H9 (cell line): ENCODE measurements at regions not wholly inside any gene's neighbourhood (a gene's known extent, or its start where the extent isn't known, plus 50 kb on each side); places are given as distances from the start of the nearest gene placed in this dataset.

Experiments used
- DNase-seq: peaks from one replicate; pipeline ENCODE4 v3.0.0-alpha.2; 2017
- H2AFZ ChIP-seq: one replicate; pipeline ENCODE4 v1.6.1; 2013; ENCODE audit warnings: mild to moderate bottlenecking, low read length, control low read depth, moderate library complexity
- H2AK5ac ChIP-seq: 2 replicates; pipeline ENCODE4 v1.6.1; 2013; ENCODE audit warnings: low read length, control low read depth, mixed read lengths; ENCODE audit not compliant: insufficient read length
- H2BK120ac ChIP-seq: one replicate; pipeline ENCODE4 v1.6.1; 2013; ENCODE audit warnings: low read depth, mild to moderate bottlenecking, low read length, control low read depth, inconsistent platforms; ENCODE audit not compliant: poor library complexity, severe bottlenecking
- H2BK12ac ChIP-seq: 2 replicates; pipeline ENCODE4 v1.6.1; 2013; ENCODE audit warnings: low read length, control low read depth, mixed read lengths, low read depth; ENCODE audit not compliant: insufficient read length
- H2BK15ac ChIP-seq: 2 replicates; pipeline ENCODE4 v1.6.1; 2013; ENCODE audit warnings: low read depth, low read length, control low read depth
- H2BK20ac ChIP-seq: one replicate; pipeline ENCODE4 v1.6.1; 2013; ENCODE audit warnings: low read depth, mild to moderate bottlenecking, low read length, control low read depth, inconsistent platforms; ENCODE audit not compliant: poor library complexity, severe bottlenecking
- H2BK5ac ChIP-seq: 2 replicates; pipeline ENCODE4 v1.6.1; 2013; ENCODE audit warnings: low read length, control low read depth, mixed read lengths; ENCODE audit not compliant: insufficient read length
- H3K14ac ChIP-seq: 2 replicates; pipeline ENCODE4 v1.6.1; 2013; ENCODE audit warnings: low read length, control low read depth; ENCODE audit not compliant: insufficient read depth
- H3K18ac ChIP-seq: 2 replicates; pipeline ENCODE4 v1.6.1; 2013; ENCODE audit warnings: low read depth, mild to moderate bottlenecking, mixed read lengths, low read length, control low read depth; ENCODE audit not compliant: insufficient read length
- H3K23ac ChIP-seq: 2 replicates; pipeline ENCODE4 v1.6.1; 2013; ENCODE audit warnings: low read length, control low read depth, mixed read lengths, low read depth; ENCODE audit not compliant: insufficient read length
- H3K23me2 ChIP-seq: 2 replicates; pipeline ENCODE4 v1.6.1; 2013; ENCODE audit warnings: low read depth, mild to moderate bottlenecking, mixed read lengths, low read length, control low read depth; ENCODE audit not compliant: insufficient read length, poor library complexity, severe bottlenecking
- H3K27ac ChIP-seq: 2 replicates; pipeline ENCODE4 v1.5.1; 2013; ENCODE audit warnings: low read length, control low read depth, mixed read lengths, low read depth; ENCODE audit not compliant: insufficient read length
- H3K27me3 ChIP-seq: 2 replicates; pipeline ENCODE4 v1.6.1; 2013; ENCODE audit warnings: low read length, control low read depth, inconsistent platforms; ENCODE audit not compliant: insufficient read depth
- H3K4ac ChIP-seq: 2 replicates; pipeline ENCODE4 v1.6.1; 2013; ENCODE audit warnings: low read depth, mild to moderate bottlenecking, control low read depth, inconsistent platforms, low read length, moderate library complexity
- H3K4me1 ChIP-seq: 2 replicates; pipeline ENCODE4 v1.6.1; 2013; ENCODE audit warnings: low read length, control low read depth, inconsistent platforms; ENCODE audit not compliant: insufficient read depth
- H3K4me2 ChIP-seq: 2 replicates; pipeline ENCODE4 v1.6.1; 2013; ENCODE audit warnings: low read length, control low read depth, mixed read lengths; ENCODE audit not compliant: insufficient read length, insufficient read depth
- H3K56ac ChIP-seq: 2 replicates; pipeline ENCODE4 v1.6.1; 2013; ENCODE audit warnings: low read depth, mild to moderate bottlenecking, mixed read lengths, low read length, control low read depth; ENCODE audit not compliant: insufficient read length
- H3K79me1 ChIP-seq: 2 replicates; pipeline ENCODE4 v1.6.1; 2013; ENCODE audit warnings: low read depth, mild to moderate bottlenecking, moderate library complexity, low read length, control low read depth, inconsistent platforms; ENCODE audit not compliant: insufficient read depth, poor library complexity, severe bottlenecking
- H3K79me2 ChIP-seq: 2 replicates; pipeline ENCODE4 v1.6.1; 2013; ENCODE audit warnings: low read length, control low read depth, inconsistent platforms; ENCODE audit not compliant: insufficient read depth
- H3K9ac ChIP-seq: 2 replicates; pipeline ENCODE4 v1.6.1; 2013; ENCODE audit warnings: low read length, control low read depth, mixed read lengths; ENCODE audit not compliant: insufficient read length; ENCODE audit errors: extremely low read depth
- H3K9me3 ChIP-seq: one replicate; pipeline ENCODE4 v1.6.1; 2013; ENCODE audit warnings: low read depth, low read length, inconsistent platforms; ENCODE audit not compliant: control insufficient read depth
- H3T11ph ChIP-seq: one replicate; pipeline ENCODE4 v1.6.1; 2013; ENCODE audit warnings: mild to moderate bottlenecking, low read length, control low read depth, inconsistent platforms
- H4K20me1 ChIP-seq: one replicate; pipeline ENCODE4 v1.6.1; 2013; ENCODE audit not compliant: control insufficient read depth, insufficient read length, insufficient read depth
- H4K5ac ChIP-seq: 2 replicates; pipeline ENCODE4 v1.6.1; 2013; ENCODE audit warnings: low read depth, mild to moderate bottlenecking, mixed read lengths, low read length, control low read depth; ENCODE audit not compliant: insufficient read length
- H4K8ac ChIP-seq: replicated peaks from 2 replicates; pipeline ENCODE4 v1.6.1; 2013; ENCODE audit warnings: low read length, control low read depth, mixed read lengths, low read depth; ENCODE audit not compliant: insufficient read length
- H4K91ac ChIP-seq: 2 replicates; pipeline ENCODE4 v1.6.1; 2013; ENCODE audit warnings: low read depth, mild to moderate bottlenecking, moderate library complexity, mixed read lengths, low read length, control low read depth; ENCODE audit not compliant: insufficient read length
- H3K27ac Mint-ChIP-seq, 3 experiments: 2 replicates in 2 of 3; 3 replicates in 1 of 3; pipeline ENCODE4 v1.8.0; 2020 to 2021; ENCODE audit warnings: mixed read lengths in 3 of 3, mild to moderate bottlenecking in 1 of 3, moderate library complexity in 1 of 3
- H3K27me3 Mint-ChIP-seq: 2 replicates; pipeline ENCODE4 v1.8.0; 2021; ENCODE audit warnings: low read depth, mild to moderate bottlenecking, moderate library complexity, mixed read lengths
- H3K36me3 Mint-ChIP-seq, 3 experiments: 2 replicates in 2 of 3; 3 replicates in 1 of 3; pipeline ENCODE4 v1.8.0; 2020 to 2021; ENCODE audit warnings: low read depth in 3 of 3, mixed read lengths in 3 of 3; ENCODE audit not compliant: insufficient read depth in 1 of 3
- H3K4me1 Mint-ChIP-seq, 2 experiments: 2 replicates each; pipeline ENCODE4 v1.8.0; 2020; ENCODE audit warnings: mixed read lengths in 2 of 2
- H3K4me3 Mint-ChIP-seq, 2 experiments: 2 replicates in 1 of 2; 3 replicates in 1 of 2; pipeline ENCODE4 v1.8.0; 2020 to 2021; ENCODE audit warnings: mild to moderate bottlenecking in 2 of 2, mixed read lengths in 2 of 2, moderate library complexity in 1 of 2
- H3K9me3 Mint-ChIP-seq, 2 experiments: 2 replicates in 1 of 2; 3 replicates in 1 of 2; pipeline ENCODE4 v1.8.0; 2020; ENCODE audit warnings: mild to moderate bottlenecking in 2 of 2, mixed read lengths in 2 of 2, moderate library complexity in 1 of 2
- WGBS: extraction: QIAGEN DNeasy Blood & Tissue Kit; methylation state at CpG from one replicate; pipeline ENCODE4 v1.1.7; 2013; ENCODE audit warnings: missing lambda C conversion rate, low lambda C conversion rate, mixed read lengths; ENCODE audit not compliant: insufficient read length; ENCODE audit errors: extremely low coverage; 5-methylcytosine and 5-hydroxymethylcytosine counted together
- TF ChIP-seq, protein P1 (sequence below): fragments of 200-600 bp; sonication (generic); conservative IDR thresholded peaks from 3 replicates; pipeline ENCODE4 v1.8.0; 2021; ENCODE audit warnings: antibody characterized with exemption, mild to moderate bottlenecking

DNA sequence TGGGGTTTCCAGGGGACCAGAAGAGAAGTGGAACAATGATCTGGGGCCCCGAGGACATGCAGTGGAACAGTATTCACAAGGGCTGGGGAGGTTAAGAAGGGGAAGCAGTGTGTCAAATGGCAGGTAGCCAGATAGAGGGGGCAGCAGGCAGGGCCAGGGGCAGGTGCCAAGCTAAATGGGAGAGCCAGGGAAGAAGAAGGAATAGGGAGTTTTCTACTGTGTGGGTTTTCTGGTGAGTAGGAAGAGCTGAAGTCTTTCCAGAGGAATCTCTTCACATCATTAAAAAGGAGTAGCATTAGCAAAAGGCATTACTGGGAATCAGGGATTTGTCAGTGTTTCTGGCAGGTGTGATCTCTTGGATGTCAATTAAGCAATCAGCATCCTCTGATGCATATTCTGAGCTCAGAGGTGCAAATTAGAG lies 55.8 kb downstream of the IRAG1 start:
- Histone ChIP-seq H3K27me3 (no peaks in the 10 kb centered on the region), H2BK5ac (no peak overlapping the region), H2BK12ac (no peak overlapping the region), H3K56ac (no peak overlapping the region), H3K4ac (no peak overlapping the region), H3K79me1 (no peaks in the 10 kb centered on the region), H2AFZ (no peak overlapping the region), H3K23ac (no peak overlapping the region), H4K91ac (no peak overlapping the region), H3K14ac (no peak overlapping the region), H3K18ac (no peak overlapping the region), H3K9me3 (no peaks in the 10 kb centered on the region), H4K8ac (no peak overlapping the region), H3K27ac (no peak overlapping the region), H3K4me1 (peaks cover 2% of the 10 kb centered on the region; the same call in 1 of the 2 replicates), H2BK120ac (no peak overlapping the region), H2BK20ac (no peak overlapping the region), H3K9ac (no peak overlapping the region), H4K20me1 (no peaks in the 10 kb centered on the region), H4K5ac (no peak overlapping the region), H3K79me2 (no peaks in the 10 kb centered on the region), H3T11ph (no peak overlapping the region), H2AK5ac (no peak overlapping the region), H3K23me2 (no peaks in the 10 kb centered on the region), H2BK15ac (no peak overlapping the region), H3K4me2 (no peak overlapping the region)
- no CpG with 5 or more reads among the region's 1 CpG for WGBS
- Mint-ChIP-seq H3K4me1 (peaks cover 17 to 20% of the 10 kb centered on the region in 2 experiments), H3K9me3 (no peaks in the 10 kb centered on the region), H3K36me3 (no peaks in the 10 kb centered on the region), H3K27me3 (peaks cover 2% of the 10 kb centered on the region; the same call in 1 of the 2 replicates), H3K4me3 (no peak overlapping the region), H3K27ac (no peak overlapping the region)
- no peak for DNase-seq
- TF ChIP-seq, protein P1, sequence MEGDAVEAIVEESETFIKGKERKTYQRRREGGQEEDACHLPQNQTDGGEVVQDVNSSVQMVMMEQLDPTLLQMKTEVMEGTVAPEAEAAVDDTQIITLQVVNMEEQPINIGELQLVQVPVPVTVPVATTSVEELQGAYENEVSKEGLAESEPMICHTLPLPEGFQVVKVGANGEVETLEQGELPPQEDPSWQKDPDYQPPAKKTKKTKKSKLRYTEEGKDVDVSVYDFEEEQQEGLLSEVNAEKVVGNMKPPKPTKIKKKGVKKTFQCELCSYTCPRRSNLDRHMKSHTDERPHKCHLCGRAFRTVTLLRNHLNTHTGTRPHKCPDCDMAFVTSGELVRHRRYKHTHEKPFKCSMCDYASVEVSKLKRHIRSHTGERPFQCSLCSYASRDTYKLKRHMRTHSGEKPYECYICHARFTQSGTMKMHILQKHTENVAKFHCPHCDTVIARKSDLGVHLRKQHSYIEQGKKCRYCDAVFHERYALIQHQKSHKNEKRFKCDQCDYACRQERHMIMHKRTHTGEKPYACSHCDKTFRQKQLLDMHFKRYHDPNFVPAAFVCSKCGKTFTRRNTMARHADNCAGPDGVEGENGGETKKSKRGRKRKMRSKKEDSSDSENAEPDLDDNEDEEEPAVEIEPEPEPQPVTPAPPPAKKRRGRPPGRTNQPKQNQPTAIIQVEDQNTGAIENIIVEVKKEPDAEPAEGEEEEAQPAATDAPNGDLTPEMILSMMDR, result no peak
